ENCODE measurements at regions not wholly inside any gene's neighbourhood (a gene's known extent, or its start where the extent isn't known, plus 50 kb on each side); places are given as distances from the start of the nearest gene placed in this dataset.

DNA sequence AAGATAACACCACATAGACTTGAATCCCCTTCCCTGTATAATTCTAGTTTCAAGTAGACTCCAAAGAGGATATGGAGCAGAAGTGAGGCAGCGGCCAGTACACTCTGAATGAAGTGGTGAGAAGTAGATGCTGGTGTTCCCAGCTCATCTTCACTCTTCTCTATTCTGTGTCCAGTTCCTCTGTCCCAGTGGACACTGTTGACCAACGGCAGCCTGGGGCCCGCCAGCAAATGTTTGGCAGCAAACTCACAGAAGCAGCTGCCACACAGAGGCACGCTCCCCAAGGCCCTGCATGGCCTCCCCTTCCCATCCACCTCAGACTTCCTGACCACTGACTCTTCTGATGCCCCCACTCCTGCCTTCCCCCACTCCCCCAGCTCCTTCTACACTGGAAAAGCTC, 358.9 kb upstream of the ID4 start:
- DNase-seq = no peak

DNA sequence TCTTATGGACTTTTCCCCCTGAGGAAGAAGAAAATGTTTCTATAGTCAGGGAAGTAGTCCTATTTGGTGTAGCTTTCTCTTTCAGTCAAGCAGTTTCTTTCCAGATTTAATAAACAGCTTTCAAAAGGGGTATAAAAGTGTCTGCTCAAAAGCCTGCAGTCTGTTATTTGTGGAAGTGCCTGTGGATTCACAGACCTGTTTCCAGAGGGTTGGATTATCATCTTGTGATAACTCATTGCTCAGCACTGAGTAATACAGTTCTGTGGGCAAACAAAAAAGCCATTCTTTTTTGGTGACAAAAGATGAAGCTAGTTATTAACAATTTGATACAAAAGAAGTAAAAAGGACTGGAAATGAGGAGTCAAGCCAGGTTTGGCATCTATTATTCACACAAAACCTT, 358.2 kb upstream of the ID4 start:
- no peak for DNase-seq

DNA sequence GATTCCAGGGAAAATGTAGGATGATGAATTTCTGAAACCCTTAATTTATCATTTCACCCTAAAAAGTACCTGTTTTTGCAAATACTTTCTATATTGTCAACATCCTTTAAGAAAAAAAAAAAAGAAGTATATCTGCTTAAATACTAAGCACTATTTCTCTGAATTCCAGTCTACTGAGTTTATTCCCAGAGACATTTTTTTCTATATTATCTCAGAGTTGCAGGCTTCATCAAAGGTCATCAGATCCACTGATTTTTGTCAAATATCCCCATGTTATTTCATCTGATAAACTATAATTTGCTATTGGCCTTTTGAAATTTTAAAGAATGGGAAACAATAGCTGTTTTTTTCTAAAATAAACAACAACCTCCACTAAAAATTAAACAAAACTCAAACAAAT, 357.6 kb upstream of the ID4 start:
- no peak for DNase-seq

DNA sequence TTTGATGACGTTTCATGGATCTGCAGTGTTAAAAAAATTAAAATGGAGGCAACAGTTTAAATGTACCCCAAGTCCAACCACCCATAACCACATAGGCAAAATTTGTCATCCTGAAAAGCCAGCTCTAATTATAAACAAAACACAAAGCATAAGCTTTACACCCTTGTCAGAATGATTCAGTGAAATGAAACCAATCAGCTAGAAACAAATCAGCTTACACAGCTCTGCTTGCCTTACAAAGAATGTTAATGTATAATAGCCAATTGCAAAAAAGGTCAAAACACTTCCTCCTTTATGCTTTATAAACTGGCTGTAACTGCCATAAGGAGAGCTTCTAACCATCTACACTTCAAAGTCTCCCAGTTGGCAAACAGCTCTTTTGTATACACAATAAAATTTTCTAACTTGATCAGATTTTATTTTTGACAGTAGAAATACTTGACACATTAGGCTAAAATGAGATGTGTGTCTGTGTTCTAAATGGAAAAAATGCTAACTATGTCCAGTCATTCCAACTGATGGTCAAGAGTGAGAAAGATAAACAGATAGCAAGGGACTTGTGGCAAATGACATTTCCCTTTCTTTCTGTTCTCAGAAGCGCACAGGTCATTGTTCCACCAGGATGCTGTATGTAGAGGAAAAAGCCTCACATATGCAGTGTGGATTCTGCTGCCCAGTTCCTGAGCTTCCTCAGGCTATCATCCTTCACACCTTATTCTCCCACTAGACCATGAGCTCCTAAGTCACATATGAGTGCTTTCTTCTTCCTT, 344.3 kb upstream of the ID4 start:
- DNase-seq = no peak

DNA sequence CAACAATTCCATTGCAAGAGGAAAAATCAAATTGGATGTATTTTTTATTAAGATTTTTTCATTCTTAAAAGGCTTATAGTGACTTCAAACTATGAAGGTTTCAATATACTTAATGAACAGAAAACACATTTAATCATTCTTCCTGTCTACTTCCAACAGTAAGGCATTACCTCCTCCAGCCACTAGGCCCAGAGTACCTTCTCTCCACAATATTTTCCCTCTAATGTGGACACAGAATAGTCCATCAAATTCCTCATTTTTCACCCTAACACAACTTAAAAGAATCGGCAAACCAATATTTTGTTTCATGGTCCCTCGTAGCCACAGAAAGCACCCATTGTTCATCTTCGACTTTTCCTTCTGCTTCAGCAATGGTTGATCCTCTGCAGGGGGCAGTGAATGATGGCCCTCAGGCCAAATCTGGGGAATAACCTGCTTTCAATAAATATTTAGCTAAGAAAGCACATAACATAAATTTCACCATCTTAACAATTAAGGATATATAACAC, 335.4 kb upstream of the ID4 start:
- no peak for DNase-seq

DNA sequence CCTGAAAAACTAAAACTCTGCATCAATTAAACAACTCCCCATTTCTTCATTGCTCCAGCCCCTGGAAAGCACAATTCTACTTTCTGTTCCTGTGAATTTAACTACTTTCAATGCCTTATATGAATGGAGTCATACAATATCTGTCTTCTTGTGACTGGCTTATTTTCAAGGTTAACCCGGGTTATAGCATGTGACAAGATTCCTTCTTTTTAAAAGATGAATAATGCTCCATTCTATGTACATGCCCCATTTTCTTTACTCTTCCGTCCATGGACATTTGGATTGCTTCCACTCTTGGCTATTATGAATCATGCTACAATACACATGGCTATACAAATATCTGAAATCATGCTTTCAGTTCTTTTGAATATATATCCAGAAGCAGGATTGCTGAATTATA, 334.9 kb upstream of the ID4 start:
- DNase-seq = no peak

DNA sequence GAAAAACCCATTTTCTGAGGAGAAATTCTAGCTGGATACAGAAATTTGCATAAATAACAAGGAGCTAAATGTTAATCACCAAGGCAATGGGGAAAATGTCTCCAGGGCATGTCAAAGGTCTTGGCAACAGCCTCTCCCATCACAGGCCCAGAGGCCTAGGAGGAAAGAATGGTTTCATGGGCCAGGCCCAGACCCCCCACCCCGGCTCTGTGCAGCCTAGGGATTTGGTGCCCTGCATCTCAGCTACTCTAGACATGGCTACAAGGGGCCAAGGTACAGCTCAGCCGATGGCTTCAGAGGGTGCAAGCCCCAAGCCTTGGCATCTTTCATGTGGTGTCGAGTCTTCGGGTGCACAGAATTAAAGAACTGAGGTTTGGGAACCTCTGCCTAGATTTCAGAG, 321.2 kb upstream of the ID4 start:
- DNase-seq = no peak

DNA sequence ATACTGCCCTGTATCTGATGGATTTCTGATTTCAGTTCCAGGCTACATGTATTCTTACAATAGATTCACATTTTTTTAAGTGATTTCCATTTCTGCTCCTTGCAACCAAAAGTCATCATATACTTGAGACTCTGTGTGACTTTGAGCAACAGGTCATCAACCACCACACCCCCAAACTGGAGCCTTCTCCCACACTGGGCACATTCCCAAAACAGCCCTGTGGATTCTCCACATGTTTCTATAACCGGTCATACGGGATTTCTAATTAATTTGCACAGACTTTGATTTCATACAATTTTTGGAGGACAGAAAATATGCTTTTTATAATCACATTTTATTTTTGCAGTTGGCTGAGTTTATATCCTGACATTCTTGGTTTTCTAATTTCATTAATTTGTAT, 317.2 kb upstream of the ID4 start:
- DNase-seq = no peak

DNA sequence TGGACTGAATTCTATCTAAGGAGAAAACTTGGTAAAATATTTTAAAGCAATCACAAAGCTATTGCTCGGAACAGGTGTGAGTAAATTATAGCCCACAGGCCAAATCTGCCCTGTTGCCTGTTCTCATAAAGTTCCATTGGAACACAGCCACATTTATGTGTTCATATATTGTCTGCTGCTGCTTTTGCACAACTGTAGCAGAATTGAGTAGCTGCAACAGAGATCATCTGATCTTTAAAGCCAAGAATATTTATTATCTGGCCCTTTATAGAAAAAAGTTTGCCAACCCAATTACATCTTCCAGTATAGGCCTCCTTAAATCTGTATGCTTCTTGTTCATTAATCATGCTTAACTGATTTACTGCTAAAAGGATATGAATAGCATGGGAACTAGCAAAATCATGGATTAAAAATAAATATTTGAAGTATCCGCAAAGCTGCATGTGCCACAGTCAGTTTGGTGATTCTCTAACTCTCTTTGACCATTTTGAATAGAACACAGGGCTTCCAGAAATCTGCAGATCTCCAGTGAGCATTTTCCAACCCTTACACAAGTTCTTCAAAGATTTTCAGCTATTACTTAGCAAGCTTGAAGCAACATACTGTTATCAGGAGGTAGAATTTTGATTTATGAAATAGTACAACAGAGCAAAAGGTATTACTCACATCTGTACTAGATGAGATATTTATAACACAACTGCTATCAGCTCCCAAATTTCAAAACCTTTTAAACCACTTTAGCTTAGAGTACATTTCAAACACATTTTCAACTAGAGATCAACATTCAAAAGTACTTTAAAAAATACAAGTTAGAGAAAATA, 312.6 kb upstream of the ID4 start:
- DNase-seq = no peak

DNA sequence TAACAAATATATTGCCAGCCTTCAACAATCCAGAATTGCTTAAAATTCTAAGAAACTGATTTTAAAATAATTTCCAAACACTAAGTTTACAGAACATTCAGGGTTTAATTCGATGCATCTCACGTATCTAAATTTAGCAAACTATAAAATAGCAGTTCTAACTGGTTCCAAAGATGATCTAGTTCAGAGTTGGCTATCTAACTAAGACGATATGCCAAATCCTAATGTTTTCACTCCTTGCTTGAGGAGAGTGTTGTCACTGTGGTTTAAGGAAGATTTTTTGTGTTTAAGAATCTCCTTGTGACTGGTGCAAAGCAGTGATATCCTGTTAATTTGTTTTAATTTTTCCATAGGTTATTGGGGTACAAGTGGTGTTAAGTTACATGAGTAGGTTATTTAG, 311.5 kb upstream of the ID4 start:
- DNase-seq = no peak

DNA sequence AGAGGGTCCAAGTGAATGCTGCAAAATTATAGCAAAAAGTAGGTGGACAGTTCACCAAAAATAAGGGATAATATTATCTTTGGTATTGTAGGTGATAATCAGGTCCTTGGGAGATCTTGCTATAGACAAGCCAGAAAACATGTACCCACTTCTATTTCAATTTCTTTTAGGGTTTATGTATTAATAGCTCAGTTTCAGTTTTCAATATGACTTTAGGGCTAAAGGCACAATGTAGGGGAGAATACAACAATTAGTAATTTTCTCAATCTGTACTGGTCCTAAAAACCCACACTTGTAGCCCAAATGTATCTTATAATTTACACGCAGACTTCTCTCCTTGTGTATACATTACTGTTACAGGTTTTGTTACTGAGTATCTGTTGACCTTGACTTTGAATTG, 307.0 kb upstream of the ID4 start:
- no peak for DNase-seq

DNA sequence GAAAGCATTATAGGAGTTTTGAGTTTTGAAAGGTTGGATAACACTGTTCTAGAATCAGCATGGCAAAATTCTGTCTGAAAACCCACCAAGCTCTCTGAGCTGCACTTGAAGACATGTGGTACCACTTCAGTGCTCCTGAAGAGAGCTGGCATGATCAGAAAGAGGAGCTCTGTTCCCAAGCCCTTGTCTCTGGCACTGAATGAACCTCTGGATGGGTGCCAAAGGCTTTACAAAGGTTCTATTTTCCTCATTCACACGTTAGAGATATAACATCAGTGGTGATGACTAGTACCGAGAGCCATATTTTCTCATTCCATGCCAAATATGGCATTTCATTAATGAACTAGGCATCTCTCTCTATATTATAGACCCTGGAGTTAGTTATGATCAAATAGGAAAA, 301.8 kb upstream of the ID4 start:
- no peak for DNase-seq

DNA sequence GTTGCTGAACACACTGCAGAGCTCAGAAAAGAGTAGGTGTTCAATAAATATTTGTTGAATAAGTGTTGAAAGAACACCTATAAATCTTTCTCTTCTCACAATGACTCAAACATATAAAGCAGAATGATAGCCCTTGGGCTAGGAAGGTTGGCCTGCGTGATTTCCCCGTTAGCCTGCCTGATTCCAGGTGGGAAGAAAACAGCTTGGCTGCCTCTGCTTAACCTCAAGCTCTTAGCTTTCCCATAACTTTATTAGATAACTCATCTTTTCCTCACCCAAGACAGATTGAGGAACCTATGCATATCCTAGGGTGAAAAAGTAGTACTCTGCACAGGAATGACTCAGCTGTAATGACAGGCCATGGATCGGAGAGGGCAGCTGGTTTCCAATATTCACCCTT, 300.3 kb upstream of the ID4 start:
- no peak for DNase-seq

DNA sequence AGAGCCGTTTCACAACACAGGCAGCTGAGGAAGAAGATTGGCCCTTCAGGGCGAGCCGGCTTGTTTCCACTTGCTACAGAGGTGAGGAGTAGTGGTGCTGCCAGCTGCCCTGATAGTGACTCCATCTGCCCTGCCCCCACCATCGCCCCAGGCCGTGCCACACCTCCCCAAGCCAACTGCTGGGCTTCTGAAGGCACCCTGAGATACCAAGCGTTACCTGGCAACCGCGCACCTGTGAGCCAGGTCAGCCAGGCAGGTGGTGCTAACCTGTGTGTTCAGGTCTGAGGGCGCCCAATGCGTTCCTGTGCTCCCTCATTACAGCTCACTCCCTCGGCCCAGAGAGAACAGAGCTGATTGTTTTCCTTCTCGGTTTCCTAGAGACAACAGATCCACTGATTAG, 299.1 kb upstream of the ID4 start:
- no peak for DNase-seq

DNA sequence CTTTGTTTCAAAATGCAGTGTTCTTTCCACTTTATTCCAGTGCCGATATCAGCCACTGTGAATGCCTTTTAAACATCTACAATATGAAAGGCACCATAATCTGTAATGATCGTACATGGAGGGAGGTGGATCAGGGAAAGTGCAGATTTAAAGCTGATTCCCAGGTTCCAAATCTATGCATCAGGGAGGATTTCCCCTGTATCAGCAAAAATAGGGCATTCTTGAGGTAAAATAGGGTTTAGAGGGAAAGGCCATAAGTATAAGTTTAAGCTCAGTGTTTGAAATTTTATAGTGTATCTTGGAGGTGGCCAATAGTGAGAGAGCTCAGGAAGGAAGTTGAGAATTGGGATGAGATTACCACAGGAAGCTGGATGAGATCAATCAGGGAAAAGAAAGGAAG, 289.7 kb upstream of the ID4 start:
- DNase-seq = no peak

DNA sequence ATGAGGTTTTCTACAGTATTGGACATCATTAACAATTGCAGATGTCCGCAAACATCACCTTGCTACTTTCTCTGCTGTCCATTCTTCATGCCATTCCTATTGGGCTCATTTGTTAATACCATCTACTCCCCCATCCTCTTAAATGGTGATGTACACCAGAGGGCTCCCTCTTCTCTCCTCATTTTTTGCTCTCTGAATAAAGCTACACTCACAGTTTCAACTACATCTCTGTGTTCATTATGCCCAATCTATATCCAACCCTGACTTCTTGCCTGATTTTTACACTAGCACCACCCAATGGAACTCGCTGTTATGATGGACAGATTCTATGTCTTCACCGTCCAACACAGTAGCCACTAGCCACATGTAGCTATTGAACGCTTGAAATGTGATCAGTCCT, 288.1 kb upstream of the ID4 start:
- DNase-seq = no peak

DNA sequence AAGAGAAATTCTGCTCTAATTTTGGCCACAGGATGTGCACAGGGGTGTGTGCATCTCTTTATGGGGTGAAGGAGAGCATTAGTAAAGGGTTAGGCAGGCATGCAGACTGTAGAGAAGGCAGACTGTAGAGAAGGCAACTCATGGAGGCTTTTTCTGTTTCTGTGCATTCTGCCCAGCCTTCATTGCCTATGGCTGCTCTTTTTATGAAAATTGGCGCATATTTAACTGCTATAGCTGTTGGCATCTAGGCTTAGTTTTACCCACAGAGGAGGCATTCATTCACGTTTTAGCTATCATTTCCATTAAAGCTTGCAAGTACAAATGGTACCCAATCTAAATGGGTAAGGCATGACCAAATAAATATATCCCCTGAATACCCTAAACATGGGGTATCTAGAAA, 286.8 kb upstream of the ID4 start:
- DNase-seq = no peak

DNA sequence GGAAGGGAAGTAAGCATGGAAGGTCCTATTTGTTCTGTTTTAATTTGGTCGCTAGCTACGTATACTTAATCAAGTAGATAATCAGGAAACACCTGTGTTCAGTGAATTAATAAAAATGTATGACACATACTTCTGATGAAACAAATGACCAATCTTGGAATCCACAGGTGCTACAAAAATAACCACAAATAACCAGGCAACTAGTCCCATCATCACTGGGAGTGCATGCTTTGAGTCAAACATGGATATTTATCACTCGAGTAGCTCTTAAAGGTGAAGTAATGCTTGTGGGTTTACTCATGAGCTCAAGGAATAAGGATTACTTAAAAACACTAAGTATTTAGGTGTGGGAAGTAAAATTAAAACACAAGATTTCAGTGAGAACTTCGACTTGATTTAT, 285.6 kb upstream of the ID4 start:
- no peak for DNase-seq

DNA sequence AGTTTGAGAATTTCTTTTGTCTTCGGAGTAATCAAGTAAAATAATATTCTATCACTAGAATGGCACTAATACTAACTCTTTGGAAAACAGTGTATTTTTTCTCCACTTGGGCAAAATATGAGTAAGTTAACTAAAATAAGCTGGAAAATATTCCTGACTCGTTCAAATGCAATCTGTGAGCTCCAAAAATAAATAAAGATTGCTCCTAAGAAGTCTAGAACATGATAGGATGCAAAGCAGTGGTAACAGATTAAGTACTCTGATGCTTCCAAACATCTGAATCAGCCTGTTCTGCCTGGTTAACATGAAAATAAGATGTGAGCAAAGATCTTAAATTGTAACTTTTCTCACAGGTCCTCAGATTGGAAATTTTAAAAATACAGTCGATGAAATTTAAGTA, 285.1 kb upstream of the ID4 start:
- no peak for DNase-seq

DNA sequence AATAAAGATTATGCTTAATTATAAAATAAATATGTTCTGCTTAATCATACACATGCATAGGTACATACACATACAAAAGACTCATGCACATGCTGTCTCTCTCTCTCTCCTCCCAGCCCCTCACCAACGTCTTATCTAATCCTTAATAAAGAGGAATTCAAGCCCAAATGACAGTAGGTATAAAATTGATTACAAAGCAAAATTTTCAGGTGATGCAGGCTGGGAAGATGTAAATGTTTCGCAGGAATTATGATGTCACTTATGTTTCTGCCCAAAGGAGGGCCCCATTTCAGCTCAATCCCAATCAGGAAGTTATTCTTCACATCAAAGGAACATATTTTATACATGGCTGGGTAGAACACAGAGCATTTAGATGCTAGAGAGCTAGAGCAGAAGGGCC, 284.6 kb upstream of the ID4 start:
- DNase-seq = no peak

DNA sequence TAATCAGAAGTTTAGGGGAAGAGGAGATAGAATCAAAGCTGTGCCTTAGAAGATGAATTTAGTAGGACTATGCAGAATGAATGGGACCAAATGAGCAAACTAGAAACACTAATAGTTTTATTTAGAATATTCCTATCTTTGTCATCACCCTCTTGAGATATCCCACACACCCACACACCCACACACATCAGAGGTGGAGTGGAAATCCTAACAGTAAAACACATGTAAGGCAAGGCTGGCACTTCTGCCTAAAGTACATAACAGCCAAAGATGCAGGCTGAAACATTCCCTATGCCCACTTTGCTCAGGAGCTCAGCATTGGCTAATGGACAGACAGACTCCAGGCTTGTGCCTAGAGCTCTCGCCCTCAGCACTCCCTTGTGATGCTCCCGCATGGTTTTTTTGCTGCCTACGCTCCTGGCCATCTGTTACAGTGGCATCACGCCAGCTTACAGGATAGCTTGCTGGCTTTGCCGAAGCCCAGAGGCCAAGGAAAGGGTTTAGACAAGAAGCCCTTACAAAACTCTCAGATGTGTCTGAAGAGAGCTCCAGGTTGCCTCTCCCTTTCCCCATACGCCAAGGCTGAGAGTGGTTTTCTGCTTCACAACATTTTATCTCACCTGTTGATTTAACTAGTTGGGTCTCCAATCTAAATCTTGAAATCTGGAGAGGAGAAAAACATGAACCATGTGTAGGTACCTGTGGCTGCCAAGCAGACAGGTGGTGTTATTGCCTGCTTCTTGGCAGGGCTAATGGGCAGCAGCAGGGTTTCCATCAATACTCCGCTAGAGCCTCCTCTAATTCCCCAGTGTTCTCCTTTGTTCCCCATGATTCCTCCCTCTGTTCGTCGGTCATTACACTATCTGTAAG, 282.6 kb upstream of the ID4 start:
- DNase-seq = no peak

DNA sequence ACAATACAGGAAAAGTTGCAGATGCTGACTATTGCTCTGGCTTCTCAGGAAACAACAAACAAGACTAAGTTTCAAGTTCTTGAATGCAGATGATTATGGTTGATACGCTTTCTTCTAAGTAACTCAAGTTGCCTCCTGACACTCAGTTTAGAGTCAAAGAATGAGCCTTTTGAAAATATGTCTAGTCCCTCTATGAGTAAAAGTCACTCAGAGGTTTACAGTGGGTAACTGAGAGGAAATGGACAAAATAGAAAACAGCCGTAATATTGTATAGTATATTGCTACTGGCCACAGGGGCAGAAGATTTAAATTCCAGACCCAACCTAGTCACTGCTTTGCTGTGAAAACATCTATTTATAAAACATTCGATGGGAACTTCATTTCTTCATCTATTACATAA, 280.0 kb upstream of the ID4 start:
- no peak for DNase-seq

DNA sequence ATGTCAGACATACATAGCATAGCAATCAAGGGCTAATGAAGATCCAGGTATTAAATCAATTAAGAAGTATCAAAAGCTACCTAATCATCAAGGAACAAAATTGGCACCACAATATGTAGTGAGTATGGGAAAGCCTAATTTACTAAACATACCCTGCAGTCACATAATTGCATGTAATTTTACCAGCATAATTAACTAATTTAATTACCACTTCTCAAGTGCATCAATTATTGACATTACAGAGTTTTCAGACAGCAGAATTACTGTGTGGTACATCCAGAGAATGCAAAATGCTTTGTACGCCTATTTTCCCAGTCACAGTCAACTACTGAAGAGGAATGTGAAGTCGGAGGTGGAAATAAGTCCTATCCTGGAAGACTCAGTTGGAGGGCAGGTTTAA, 279.0 kb upstream of the ID4 start:
- no peak for DNase-seq

DNA sequence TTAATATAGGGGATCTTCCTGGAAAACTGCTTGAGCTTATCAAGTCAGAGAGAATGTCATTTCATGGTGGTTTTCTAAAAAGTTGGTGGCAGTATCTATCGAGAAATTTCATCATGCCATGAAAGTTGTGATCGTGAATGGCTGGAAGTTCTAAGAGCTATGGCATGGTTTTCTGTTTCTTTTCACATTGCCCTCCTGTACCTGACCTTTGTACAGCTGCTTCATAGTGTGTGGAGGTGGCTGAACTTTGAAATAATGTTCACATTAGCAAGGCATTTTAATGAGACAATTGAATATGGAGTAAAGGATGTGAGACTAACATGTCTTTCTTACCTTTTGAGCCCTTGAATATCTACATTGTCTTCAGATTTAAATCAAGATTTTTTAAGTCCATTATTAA, 278.2 kb upstream of the ID4 start:
- DNase-seq = no peak
